ENCODE measurements at regions not wholly inside any gene's neighbourhood (a gene's known extent, or its start where the extent isn't known, plus 50 kb on each side); places are given as distances from the start of the nearest gene placed in this dataset.

GRCh38 chr1:58156124-58156468 lies 390.4 kb downstream of the OMA1 start:
- H3K4me3 ChIP-seq (ENCODE audit: low read length): no peak overlapping the region
- ATAC-seq (no peak), DNase-seq (no peak)
- no peaks in the 10 kb centered on the region for H3K9me3 ChIP-seq (ENCODE audit: low read length)
- BruUV-seq (replicated peaks): no TSS peak
- ChIA-PET POLR2A (ENCODE audit: unreplicated experiment) (no interaction called here), CTCF (no interaction called here)
- no peak for TF ChIP-seq EZH2phosphoT487 (IDR thresholded peaks at IDR 0.05; ENCODE audit: borderline replicate concordance, low read length)
- no peak for TF ChIP-seq CTCF (conservative IDR thresholded peaks at IDR 0.05; ENCODE audit: low read depth, low read length)
- no peak for TF ChIP-seq EZH2 (IDR thresholded peaks at IDR 0.05; ENCODE audit: low read length, unreplicated experiment)
- H3K27ac ChIP-seq (ENCODE audit: low read length): no peak overlapping the region
- no peaks in the 10 kb centered on the region for H3K4me1 ChIP-seq (ENCODE audit: insufficient read depth, low read length)
- no peak overlapping the region for H3K4me2 ChIP-seq (ENCODE audit: low read length)
- H3K27me3 ChIP-seq (ENCODE audit: low read length): no peaks in the 10 kb centered on the region
- no peaks in the 10 kb centered on the region for H3F3A ChIP-seq (ENCODE audit: low read length, unreplicated experiment)
- no peaks in the 10 kb centered on the region for H4K20me1 ChIP-seq (ENCODE audit: low read length)
- no peak overlapping the region for H2AFZ ChIP-seq (ENCODE audit: low read length)
- no peaks in the 10 kb centered on the region for H3K36me3 ChIP-seq (ENCODE audit: low read depth, low read length)
- H3K9ac ChIP-seq (ENCODE audit: low read length): no peak overlapping the region
- intact Hi-C loops (cut with micrococcal nuclease): no loop called here
- H3K9me2 ChIP-seq (replicated peaks; ENCODE audit: low read length): no peaks in the 10 kb centered on the region
- H3K79me2 ChIP-seq (ENCODE audit: low read length): no peaks in the 10 kb centered on the region

- H3K4me3 ChIP-seq (ENCODE audit: low read length): no peak overlapping the region
- intact Hi-C loops (cut with micrococcal nuclease): no loop called here
- H3F3A ChIP-seq (ENCODE audit: low read length, unreplicated experiment): no peaks in the 10 kb centered on the region
- no peaks in the 10 kb centered on the region for H3K79me2 ChIP-seq (ENCODE audit: low read length)
- DNase-seq (peak; percentile 16), ATAC-seq (no peak)
- no peaks in the 10 kb centered on the region for H4K20me1 ChIP-seq (ENCODE audit: low read length)
- no peaks in the 10 kb centered on the region for H3K27me3 ChIP-seq (ENCODE audit: low read length)
- H3K9me3 ChIP-seq (ENCODE audit: low read length): no peaks in the 10 kb centered on the region
- H3K36me3 ChIP-seq (ENCODE audit: low read depth, low read length): no peaks in the 10 kb centered on the region
- H3K9me2 ChIP-seq (replicated peaks; ENCODE audit: low read length): no peaks in the 10 kb centered on the region
- no peak overlapping the region for H3K9ac ChIP-seq (ENCODE audit: low read length)
- CTCF ChIA-PET: no interaction called here
- no peak overlapping the region for H2AFZ ChIP-seq (ENCODE audit: low read length)
- no peak overlapping the region for H3K27ac ChIP-seq (ENCODE audit: low read length)
- no peak for TF ChIP-seq EZH2 (IDR thresholded peaks at IDR 0.05; ENCODE audit: low read length, unreplicated experiment)
- no peak for TF ChIP-seq EZH2phosphoT487 (IDR thresholded peaks at IDR 0.05; ENCODE audit: borderline replicate concordance, low read length)
- peak; percentile 47 for TF ChIP-seq CTCF (conservative IDR thresholded peaks at IDR 0.05; ENCODE audit: low read depth, low read length)
- no peak overlapping the region for H3K4me2 ChIP-seq (ENCODE audit: low read length)
- H3K4me1 ChIP-seq (ENCODE audit: insufficient read depth, low read length): no peaks in the 10 kb centered on the region
- BruUV-seq (replicated peaks): no TSS peak
- POLR2A ChIA-PET (ENCODE audit: unreplicated experiment): no interaction called here
Observed at GRCh38 chr1:58155418-58156123, 391.0 kb downstream of the OMA1 start.

GRCh38 chr1:58154256-58154655 lies 392.3 kb downstream of the OMA1 start:
- no peak overlapping the region for H3K27ac ChIP-seq (ENCODE audit: low read length)
- no peaks in the 10 kb centered on the region for H3K27me3 ChIP-seq (ENCODE audit: low read length)
- TF ChIP-seq EZH2 (IDR thresholded peaks at IDR 0.05; ENCODE audit: low read length, unreplicated experiment) (no peak), CTCF (conservative IDR thresholded peaks at IDR 0.05; ENCODE audit: low read depth, low read length) (no peak), EZH2phosphoT487 (IDR thresholded peaks at IDR 0.05; ENCODE audit: borderline replicate concordance, low read length) (no peak)
- BruUV-seq (replicated peaks): no TSS peak
- no peaks in the 10 kb centered on the region for H4K20me1 ChIP-seq (ENCODE audit: low read length)
- ATAC-seq (no peak), DNase-seq (no peak)
- H3K4me1 ChIP-seq (ENCODE audit: insufficient read depth, low read length): no peaks in the 10 kb centered on the region
- H3K4me2 ChIP-seq (ENCODE audit: low read length): no peak overlapping the region
- H3F3A ChIP-seq (ENCODE audit: low read length, unreplicated experiment): no peaks in the 10 kb centered on the region
- intact Hi-C loops (cut with micrococcal nuclease): no loop called here
- ChIA-PET POLR2A (ENCODE audit: unreplicated experiment) (no interaction called here), CTCF (no interaction called here)
- no peaks in the 10 kb centered on the region for H3K36me3 ChIP-seq (ENCODE audit: low read depth, low read length)
- no peaks in the 10 kb centered on the region for H3K9me2 ChIP-seq (replicated peaks; ENCODE audit: low read length)
- H2AFZ ChIP-seq (ENCODE audit: low read length): no peak overlapping the region
- H3K79me2 ChIP-seq (ENCODE audit: low read length): no peaks in the 10 kb centered on the region
- no peak overlapping the region for H3K9ac ChIP-seq (ENCODE audit: low read length)
- H3K9me3 ChIP-seq (ENCODE audit: low read length): no peaks in the 10 kb centered on the region
- no peak overlapping the region for H3K4me3 ChIP-seq (ENCODE audit: low read length)

Measured in PC-3 (cell line).